ENCODE measurements at regions not wholly inside any gene's neighbourhood (a gene's known extent, or its start where the extent isn't known, plus 50 kb on each side); places are given as distances from the start of the nearest gene placed in this dataset.

GRCh38 chr6:163779727-163780284 is 365.3 kb downstream of the QKI start:
- intact Hi-C loops (cut with micrococcal nuclease; ENCODE audit: unreplicated experiment), result no loop called here
- BruUV-seq (replicated peaks), result no TSS peak
- DNase-seq, result no peak
- TF ChIP-seq CTCF (IDR thresholded peaks at IDR 0.05; ENCODE audit: unreplicated experiment), result no peak
- no peak overlapping the region for H3K4me3 Mint-ChIP-seq (ENCODE audit: low read depth, unreplicated experiment)
- CTCF ChIA-PET, result no interaction called here
- no peaks in the 10 kb centered on the region for H3K9me3 Mint-ChIP-seq (ENCODE audit: low read depth, unreplicated experiment)
- no peaks in the 10 kb centered on the region for H3K27me3 Mint-ChIP-seq (ENCODE audit: unreplicated experiment)
- H3K27ac Mint-ChIP-seq (ENCODE audit: unreplicated experiment), result no peak overlapping the region
- H3K4me1 Mint-ChIP-seq (ENCODE audit: low read depth, unreplicated experiment), result no peaks in the 10 kb centered on the region
- H3K36me3 Mint-ChIP-seq (ENCODE audit: insufficient read depth, unreplicated experiment), result no peaks in the 10 kb centered on the region

GRCh38 chr6:163777716-163778115 is 363.2 kb downstream of the QKI start:
- TF ChIP-seq CTCF (IDR thresholded peaks at IDR 0.05; ENCODE audit: unreplicated experiment), result no peak
- no peak overlapping the region for H3K27ac Mint-ChIP-seq (ENCODE audit: unreplicated experiment)
- DNase-seq, result no peak
- H3K9me3 Mint-ChIP-seq (ENCODE audit: low read depth, unreplicated experiment), result no peaks in the 10 kb centered on the region
- intact Hi-C loops (cut with micrococcal nuclease; ENCODE audit: unreplicated experiment), result no loop called here
- CTCF ChIA-PET, result no interaction called here
- H3K36me3 Mint-ChIP-seq (ENCODE audit: insufficient read depth, unreplicated experiment), result no peaks in the 10 kb centered on the region
- H3K4me1 Mint-ChIP-seq (ENCODE audit: low read depth, unreplicated experiment), result no peaks in the 10 kb centered on the region
- H3K4me3 Mint-ChIP-seq (ENCODE audit: low read depth, unreplicated experiment), result no peak overlapping the region
- no peaks in the 10 kb centered on the region for H3K27me3 Mint-ChIP-seq (ENCODE audit: unreplicated experiment)
- BruUV-seq (replicated peaks), result no TSS peak

DNA sequence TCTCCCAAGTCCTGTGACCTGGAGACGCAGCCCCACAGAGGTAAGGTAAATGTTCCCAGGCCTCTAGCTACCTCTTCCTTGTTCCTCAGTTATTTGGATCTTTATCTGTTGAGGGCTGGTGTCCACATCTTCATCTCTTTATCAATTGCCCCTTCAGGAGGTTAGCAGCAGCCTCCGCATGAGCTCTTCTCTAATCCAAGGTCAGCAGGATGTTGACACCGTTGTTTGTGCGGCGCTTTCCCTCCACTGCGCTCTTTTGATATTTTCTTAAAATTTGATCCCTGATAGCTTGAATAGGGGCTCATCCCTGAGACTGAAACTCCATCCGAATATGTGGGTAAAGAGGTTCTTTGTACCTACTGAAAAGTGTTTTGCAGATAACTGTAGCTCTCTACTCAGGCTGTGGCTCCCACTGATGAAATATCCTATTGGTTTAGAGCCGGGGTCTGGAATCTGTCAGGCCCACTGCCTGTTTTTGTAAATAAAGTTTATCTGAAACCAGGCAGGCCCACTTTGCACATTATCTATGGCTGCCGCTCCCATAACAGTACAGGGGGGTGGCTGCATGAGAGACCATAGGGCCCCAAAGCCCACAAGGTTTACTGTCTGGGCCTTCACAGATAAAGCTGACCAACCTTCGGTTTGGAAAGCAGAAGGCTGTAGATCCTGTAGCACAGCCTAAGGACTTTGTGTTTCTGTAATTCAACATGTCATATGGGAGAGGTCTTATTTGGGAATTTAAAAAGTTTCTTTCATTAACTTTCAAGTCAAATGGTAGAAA is 362.6 kb downstream of the QKI start:
- no peak for TF ChIP-seq CTCF (IDR thresholded peaks at IDR 0.05; ENCODE audit: unreplicated experiment)
- Mint-ChIP-seq H3K4me3 (ENCODE audit: low read depth, unreplicated experiment) (no peak overlapping the region), H3K27ac (ENCODE audit: unreplicated experiment) (no peak overlapping the region), H3K27me3 (ENCODE audit: unreplicated experiment) (no peaks in the 10 kb centered on the region), H3K36me3 (ENCODE audit: insufficient read depth, unreplicated experiment) (no peaks in the 10 kb centered on the region), H3K4me1 (ENCODE audit: low read depth, unreplicated experiment) (no peaks in the 10 kb centered on the region), H3K9me3 (ENCODE audit: low read depth, unreplicated experiment) (no peaks in the 10 kb centered on the region)
- CTCF ChIA-PET, result no interaction called here
- BruUV-seq (replicated peaks), result no TSS peak
- DNase-seq, result no peak
- intact Hi-C loops (cut with micrococcal nuclease; ENCODE audit: unreplicated experiment), result no loop called here

GRCh38 chr6:163776196-163776905 is 361.8 kb downstream of the QKI start:
- no peak for TF ChIP-seq CTCF (IDR thresholded peaks at IDR 0.05; ENCODE audit: unreplicated experiment)
- DNase-seq, result no peak
- intact Hi-C loops (cut with micrococcal nuclease; ENCODE audit: unreplicated experiment), result no loop called here
- no peaks in the 10 kb centered on the region for H3K4me1 Mint-ChIP-seq (ENCODE audit: low read depth, unreplicated experiment)
- no TSS peak for BruUV-seq (replicated peaks)
- no peaks in the 10 kb centered on the region for H3K36me3 Mint-ChIP-seq (ENCODE audit: insufficient read depth, unreplicated experiment)
- no peak overlapping the region for H3K27ac Mint-ChIP-seq (ENCODE audit: unreplicated experiment)
- H3K9me3 Mint-ChIP-seq (ENCODE audit: low read depth, unreplicated experiment), result no peaks in the 10 kb centered on the region
- CTCF ChIA-PET, result no interaction called here
- H3K4me3 Mint-ChIP-seq (ENCODE audit: low read depth, unreplicated experiment), result no peak overlapping the region
- no peaks in the 10 kb centered on the region for H3K27me3 Mint-ChIP-seq (ENCODE audit: unreplicated experiment)
